HUES48 (cell line): ENCODE measurements at regions not wholly inside any gene's neighbourhood (a gene's known extent, or its start where the extent isn't known, plus 50 kb on each side); places are given as distances from the start of the nearest gene placed in this dataset.

ENCODE experiments used
- H3K27ac ChIP-seq: one replicate; pipeline ENCODE4 v1.7.0; 2013; ENCODE audit warnings: low read depth, low read length, inconsistent platforms
- H3K27me3 ChIP-seq: 2 replicates; pipeline ENCODE4 v1.6.1; 2013; ENCODE audit warnings: mild to moderate bottlenecking, low read length; ENCODE audit not compliant: control insufficient read depth, insufficient read depth
- H3K36me3 ChIP-seq: 2 replicates; pipeline ENCODE4 v1.6.1; 2013; ENCODE audit warnings: low read length; ENCODE audit not compliant: control insufficient read depth, insufficient read depth
- H3K4me1 ChIP-seq: 2 replicates; pipeline ENCODE4 v1.6.1; 2013; ENCODE audit warnings: mild to moderate bottlenecking, low read length; ENCODE audit not compliant: control insufficient read depth, insufficient read depth
- H3K4me3 ChIP-seq: 2 replicates; pipeline ENCODE4 v1.5.1; 2013; ENCODE audit warnings: mild to moderate bottlenecking, low read depth, low read length
- H3K9ac ChIP-seq: 2 replicates; pipeline ENCODE4 v1.6.1; 2013; ENCODE audit warnings: mild to moderate bottlenecking, low read depth, low read length, moderate library complexity
- H3K9me3 ChIP-seq: 2 replicates; pipeline ENCODE4 v1.6.1; 2013; ENCODE audit warnings: low read length; ENCODE audit not compliant: control insufficient read depth, insufficient read depth

DNA sequence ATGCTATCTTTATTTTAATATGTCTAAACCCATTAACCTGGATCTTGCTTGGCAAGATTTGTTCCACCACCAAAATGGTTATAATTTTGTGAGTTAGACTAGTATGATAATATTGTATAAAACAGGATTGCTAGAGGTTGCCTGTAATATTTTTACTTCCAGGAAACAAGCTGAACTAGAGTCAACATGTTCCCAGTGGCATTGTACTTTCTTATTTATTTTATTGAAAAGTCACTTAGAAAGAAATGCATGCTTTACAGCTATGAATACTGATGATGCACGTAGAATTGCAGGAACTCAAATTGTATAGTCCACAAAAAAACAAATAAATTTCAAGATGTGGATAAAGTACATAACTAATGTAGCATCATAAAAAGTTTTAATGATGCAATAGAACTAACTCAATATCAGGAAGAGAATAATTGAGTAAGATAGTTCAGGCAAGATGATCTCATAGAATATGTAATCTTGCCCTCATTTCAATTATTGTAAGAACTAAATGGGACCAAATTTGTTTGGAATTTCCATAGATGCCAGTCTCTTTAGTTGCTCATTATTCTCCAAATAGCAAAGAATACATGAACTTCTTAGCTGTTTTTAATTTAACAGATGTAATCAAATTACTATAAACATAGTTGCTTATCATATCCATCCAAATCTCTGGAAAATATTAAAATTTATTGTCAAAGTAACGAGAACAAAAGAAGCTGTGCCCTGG is 451.8 kb downstream of the COL12A1 start:
- Histone ChIP-seq H3K9me3 (no peaks in the 10 kb centered on the region), H3K4me1 (peaks cover 8% of the 10 kb centered on the region), H3K4me3 (no peak overlapping the region), H3K27me3 (no peaks in the 10 kb centered on the region), H3K36me3 (no peaks in the 10 kb centered on the region), H3K9ac (no peak overlapping the region), H3K27ac (no peak overlapping the region)

GRCh38 chr6:74752303-74752702 is 453.6 kb downstream of the COL12A1 start:
- Histone ChIP-seq H3K4me3 (no peak overlapping the region), H3K36me3 (no peaks in the 10 kb centered on the region), H3K9me3 (no peaks in the 10 kb centered on the region), H3K9ac (no peak overlapping the region), H3K27ac (no peak overlapping the region), H3K27me3 (no peaks in the 10 kb centered on the region), H3K4me1 (peaks cover 9% of the 10 kb centered on the region)

DNA sequence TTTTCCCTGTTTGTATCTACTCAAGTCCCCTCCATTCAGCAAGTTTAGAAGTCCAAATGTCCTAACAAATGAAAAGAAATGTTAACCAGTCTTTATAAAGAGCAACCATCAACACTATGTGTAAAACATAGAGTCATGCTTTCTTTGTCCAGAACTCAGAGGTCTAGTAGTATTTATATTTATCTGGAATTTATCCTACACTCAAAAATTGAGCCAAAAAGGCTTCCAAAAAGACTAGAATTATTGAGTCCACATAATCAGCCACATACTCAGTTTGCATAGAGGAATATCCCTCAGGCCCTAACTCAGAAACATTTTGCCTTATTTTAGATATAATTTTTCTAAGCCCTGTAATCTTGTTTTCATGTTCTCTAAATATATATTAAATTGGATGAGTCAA is 455.0 kb downstream of the COL12A1 start:
- Histone ChIP-seq H3K9me3 (no peaks in the 10 kb centered on the region), H3K4me3 (no peak overlapping the region), H3K27me3 (no peaks in the 10 kb centered on the region), H3K27ac (no peak overlapping the region), H3K36me3 (no peaks in the 10 kb centered on the region), H3K4me1 (peaks cover 9% of the 10 kb centered on the region), H3K9ac (no peak overlapping the region)

DNA sequence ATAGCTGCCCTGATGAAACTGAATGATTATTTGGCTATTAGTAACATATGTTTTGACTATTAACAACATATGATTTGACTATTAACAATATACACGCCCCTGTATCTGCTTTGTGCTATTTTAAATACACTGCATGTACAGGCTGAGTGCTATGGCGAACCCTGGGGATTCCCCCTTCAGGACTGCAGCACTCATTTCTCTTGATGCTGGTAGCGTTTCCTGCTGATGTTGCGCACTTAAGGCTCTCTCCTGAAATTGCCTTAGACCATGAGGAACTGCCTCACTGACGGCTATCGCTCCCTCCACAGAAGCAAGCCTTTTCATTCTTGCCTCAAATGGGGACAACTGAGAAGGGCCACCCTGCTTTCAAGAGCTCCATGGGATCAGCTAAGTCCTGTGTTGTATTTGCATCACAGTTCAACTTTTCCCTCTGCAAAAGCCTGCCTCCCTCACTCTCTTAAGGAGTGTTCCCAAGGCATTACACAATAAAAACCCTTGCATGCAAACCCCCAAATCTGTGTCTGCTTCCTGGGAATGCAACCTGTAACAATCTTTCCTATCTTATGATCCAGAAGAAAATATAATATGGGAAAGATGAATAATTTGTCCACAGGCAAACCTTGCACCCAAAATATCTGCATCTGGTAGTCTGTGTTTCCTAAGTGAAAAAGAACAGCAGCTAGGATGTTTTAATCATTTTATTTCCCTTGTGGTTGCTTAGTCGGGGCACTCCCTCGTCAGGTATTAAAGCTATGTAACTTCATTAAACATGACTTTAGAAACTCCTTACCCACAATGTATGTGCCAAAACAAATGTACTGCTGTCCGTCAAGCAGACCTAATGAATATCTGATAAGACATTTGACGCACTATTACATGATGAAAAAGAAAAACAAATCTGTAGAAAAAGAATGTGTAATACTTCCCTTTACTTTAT is 456.4 kb downstream of the COL12A1 start:
- Histone ChIP-seq H3K36me3 (no peaks in the 10 kb centered on the region), H3K9me3 (no peaks in the 10 kb centered on the region), H3K27ac (no peak overlapping the region), H3K9ac (no peak overlapping the region), H3K27me3 (no peaks in the 10 kb centered on the region), H3K4me1 (peaks cover 9% of the 10 kb centered on the region), H3K4me3 (no peak overlapping the region)

DNA sequence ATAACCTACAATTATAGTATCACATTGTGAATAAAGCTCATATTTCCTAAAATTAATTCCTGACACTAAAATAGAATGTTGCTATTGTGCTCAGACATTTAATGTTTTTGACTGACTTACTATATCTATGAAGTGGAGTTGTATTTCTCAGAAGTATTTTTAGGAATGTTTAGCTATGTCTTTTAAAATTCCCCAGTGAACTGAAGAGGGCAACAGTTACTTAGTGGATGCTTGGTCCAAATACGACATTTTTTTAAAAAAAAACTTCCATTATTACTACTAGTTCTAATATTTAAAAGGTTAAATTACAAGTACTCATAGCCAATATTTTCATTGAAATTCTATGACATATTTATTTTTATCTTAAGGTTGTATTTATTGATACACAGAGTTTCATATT is 460.2 kb downstream of the COL12A1 start:
- Histone ChIP-seq H3K9ac (no peak overlapping the region), H3K9me3 (no peaks in the 10 kb centered on the region), H3K36me3 (no peaks in the 10 kb centered on the region), H3K4me3 (no peak overlapping the region), H3K27me3 (no peaks in the 10 kb centered on the region), H3K27ac (no peak overlapping the region), H3K4me1 (peaks cover 9% of the 10 kb centered on the region)

DNA sequence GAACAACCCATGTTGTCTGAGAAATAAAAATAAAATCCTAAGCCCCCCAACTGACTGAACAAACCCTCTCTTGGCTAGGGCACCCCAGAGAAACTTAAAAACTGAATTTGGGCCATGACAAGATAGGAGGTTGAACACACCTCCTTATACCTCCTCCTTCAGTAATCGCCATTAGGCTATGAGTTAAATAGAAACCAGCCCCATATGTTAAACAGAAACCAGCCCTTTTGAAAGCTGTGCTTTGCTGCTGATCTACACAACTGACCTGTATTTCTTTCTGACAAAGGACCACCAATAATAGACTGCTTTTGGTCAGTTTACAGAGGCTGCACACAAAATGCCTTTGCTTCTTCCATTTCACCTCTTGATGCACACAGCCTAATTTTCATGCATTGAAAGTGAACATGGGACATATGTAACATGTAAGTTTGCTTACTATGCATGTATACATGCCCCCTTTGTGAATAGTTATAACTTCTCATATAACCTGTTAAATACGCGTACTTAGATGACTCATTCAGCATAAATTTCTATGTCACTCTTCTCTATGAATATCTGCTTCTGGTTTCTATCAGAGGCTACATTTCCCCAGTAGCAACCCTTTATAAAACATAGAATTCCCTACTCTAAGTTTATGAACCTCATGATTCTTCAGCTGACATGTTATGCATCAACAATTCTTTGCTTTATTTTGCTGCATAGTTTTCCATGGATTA is 462.9 kb downstream of the COL12A1 start:
- Histone ChIP-seq H3K4me3 (no peak overlapping the region), H3K9ac (no peak overlapping the region), H3K27me3 (no peaks in the 10 kb centered on the region), H3K9me3 (no peaks in the 10 kb centered on the region), H3K27ac (no peak overlapping the region), H3K4me1 (no peaks in the 10 kb centered on the region), H3K36me3 (no peaks in the 10 kb centered on the region)

- no peak overlapping the region for H3K4me3 ChIP-seq
- no peaks in the 10 kb centered on the region for H3K4me1 ChIP-seq
- no peaks in the 10 kb centered on the region for H3K27me3 ChIP-seq
- H3K9ac ChIP-seq: no peak overlapping the region
- no peaks in the 10 kb centered on the region for H3K36me3 ChIP-seq
- H3K9me3 ChIP-seq: no peaks in the 10 kb centered on the region
- no peak overlapping the region for H3K27ac ChIP-seq
Observed at GRCh38 chr6:74741646-74742045, 464.2 kb downstream of the COL12A1 start.

- H3K27me3 ChIP-seq: no peaks in the 10 kb centered on the region
- H3K9me3 ChIP-seq: no peaks in the 10 kb centered on the region
- no peaks in the 10 kb centered on the region for H3K36me3 ChIP-seq
- no peak overlapping the region for H3K4me3 ChIP-seq
- no peak overlapping the region for H3K27ac ChIP-seq
- H3K9ac ChIP-seq: no peak overlapping the region
- no peaks in the 10 kb centered on the region; the same call in 1 of the 2 replicates for H3K4me1 ChIP-seq
Observed at GRCh38 chr6:74735304-74735703, 470.5 kb downstream of the COL12A1 start.

DNA sequence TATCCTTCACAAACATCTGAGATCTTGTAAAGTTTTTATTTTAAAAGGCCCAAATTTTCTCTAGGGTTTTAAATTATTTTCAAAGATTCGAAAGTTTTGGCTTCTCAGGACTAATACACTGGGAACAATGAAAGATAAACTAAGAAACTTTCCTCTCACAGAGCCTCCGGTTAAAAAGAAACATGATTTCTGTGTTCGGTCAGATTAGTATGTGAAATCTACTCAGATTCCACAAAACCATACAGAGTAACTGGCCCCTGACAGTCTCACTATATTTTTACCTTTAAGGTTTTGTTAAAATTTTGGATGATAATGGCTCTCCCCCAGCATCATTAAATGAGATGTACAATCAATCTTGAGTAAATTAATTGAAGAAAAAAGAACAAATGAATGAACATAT is 471.0 kb downstream of the COL12A1 start:
- Histone ChIP-seq H3K9me3 (no peaks in the 10 kb centered on the region), H3K27me3 (no peaks in the 10 kb centered on the region), H3K4me3 (no peak overlapping the region), H3K4me1 (no peaks in the 10 kb centered on the region; the same call in 1 of the 2 replicates), H3K9ac (no peak overlapping the region), H3K27ac (no peak overlapping the region), H3K36me3 (no peaks in the 10 kb centered on the region)

GRCh38 chr6:74733830-74734620 is 471.8 kb downstream of the COL12A1 start:
- H3K27ac ChIP-seq: no peak overlapping the region
- H3K9me3 ChIP-seq: no peaks in the 10 kb centered on the region
- H3K4me1 ChIP-seq: no peaks in the 10 kb centered on the region; the same call in 1 of the 2 replicates
- no peak overlapping the region for H3K4me3 ChIP-seq
- no peaks in the 10 kb centered on the region for H3K36me3 ChIP-seq
- no peaks in the 10 kb centered on the region for H3K27me3 ChIP-seq
- H3K9ac ChIP-seq: no peak overlapping the region
